ENCODE measurements at regions not wholly inside any gene's neighbourhood (a gene's known extent, or its start where the extent isn't known, plus 50 kb on each side); places are given as distances from the start of the nearest gene placed in this dataset.

GRCh38 chr4:161002386-161002785 lies 1161.4 kb downstream of the FSTL5 start:
- intact Hi-C loops (cut with micrococcal nuclease): no loop called here
- DNase-seq: no peak
- no peaks in the 10 kb centered on the region for H3K27me3 Mint-ChIP-seq
- H3K36me3 Mint-ChIP-seq (ENCODE audit: low read depth): no peaks in the 10 kb centered on the region
- no peaks in the 10 kb centered on the region for H3K4me1 Mint-ChIP-seq
- no peak overlapping the region for H3K27ac Mint-ChIP-seq
- H3K9me3 Mint-ChIP-seq: no peaks in the 10 kb centered on the region
- no peak overlapping the region for H3K4me3 Mint-ChIP-seq

GRCh38 chr4:161003418-161004057 lies 1160.3 kb downstream of the FSTL5 start:
- H3K36me3 Mint-ChIP-seq (ENCODE audit: low read depth): no peaks in the 10 kb centered on the region
- H3K9me3 Mint-ChIP-seq: no peaks in the 10 kb centered on the region
- H3K27me3 Mint-ChIP-seq: no peaks in the 10 kb centered on the region
- H3K27ac Mint-ChIP-seq: no peak overlapping the region
- intact Hi-C loops (cut with micrococcal nuclease): no loop called here
- no peak for DNase-seq
- no peaks in the 10 kb centered on the region for H3K4me1 Mint-ChIP-seq
- no peak overlapping the region for H3K4me3 Mint-ChIP-seq

GRCh38 chr4:161005746-161006145 lies 1158.1 kb downstream of the FSTL5 start:
- Mint-ChIP-seq H3K9me3 (no peaks in the 10 kb centered on the region), H3K4me1 (no peaks in the 10 kb centered on the region), H3K36me3 (ENCODE audit: low read depth) (no peaks in the 10 kb centered on the region), H3K4me3 (no peak overlapping the region), H3K27ac (no peak overlapping the region), H3K27me3 (no peaks in the 10 kb centered on the region)
- intact Hi-C loops (cut with micrococcal nuclease): no loop called here
- no peak for DNase-seq

- no peaks in the 10 kb centered on the region for H3K4me1 Mint-ChIP-seq
- H3K4me3 Mint-ChIP-seq: no peak overlapping the region
- H3K9me3 Mint-ChIP-seq: no peaks in the 10 kb centered on the region
- no peaks in the 10 kb centered on the region for H3K36me3 Mint-ChIP-seq (ENCODE audit: low read depth)
- H3K27ac Mint-ChIP-seq: no peak overlapping the region
- intact Hi-C loops (cut with micrococcal nuclease): no loop called here
- DNase-seq: no peak
- H3K27me3 Mint-ChIP-seq: no peaks in the 10 kb centered on the region
Observed at GRCh38 chr4:161008527-161008926, 1155.3 kb downstream of the FSTL5 start.

- no peaks in the 10 kb centered on the region for H3K27me3 Mint-ChIP-seq
- no peaks in the 10 kb centered on the region for H3K9me3 Mint-ChIP-seq
- intact Hi-C loops (cut with micrococcal nuclease): no loop called here
- no peak overlapping the region for H3K4me3 Mint-ChIP-seq
- no peaks in the 10 kb centered on the region for H3K4me1 Mint-ChIP-seq
- H3K27ac Mint-ChIP-seq: no peak overlapping the region
- DNase-seq: no peak
- H3K36me3 Mint-ChIP-seq (ENCODE audit: low read depth): no peaks in the 10 kb centered on the region
Observed at GRCh38 chr4:161010227-161010626, 1153.6 kb downstream of the FSTL5 start.

Measured in activated CD4-positive, alpha-beta T cell treated with anti-CD3 and anti-CD28 coated beads, Interleukin-2, amount 10 ng/mL, durations not matched to agents 24 days and 14 days (primary cell).